Forelimb muscle (tissue), 1 donor: ENCODE measurements at regions not wholly inside any gene's neighbourhood (a gene's known extent, or its start where the extent isn't known, plus 50 kb on each side); places are given as distances from the start of the nearest gene placed in this dataset.
"Not testable (repeated sequence)": the region's sequence is repeated elsewhere in the genome, so short reads cannot be mapped to it uniquely, and the experiment has no call there.

Experiments used
- DNase-seq: peaks from one replicate; pipeline ENCODE4 v3.0.0-alpha.2; 2013; ENCODE audit warnings: low read depth

DNA sequence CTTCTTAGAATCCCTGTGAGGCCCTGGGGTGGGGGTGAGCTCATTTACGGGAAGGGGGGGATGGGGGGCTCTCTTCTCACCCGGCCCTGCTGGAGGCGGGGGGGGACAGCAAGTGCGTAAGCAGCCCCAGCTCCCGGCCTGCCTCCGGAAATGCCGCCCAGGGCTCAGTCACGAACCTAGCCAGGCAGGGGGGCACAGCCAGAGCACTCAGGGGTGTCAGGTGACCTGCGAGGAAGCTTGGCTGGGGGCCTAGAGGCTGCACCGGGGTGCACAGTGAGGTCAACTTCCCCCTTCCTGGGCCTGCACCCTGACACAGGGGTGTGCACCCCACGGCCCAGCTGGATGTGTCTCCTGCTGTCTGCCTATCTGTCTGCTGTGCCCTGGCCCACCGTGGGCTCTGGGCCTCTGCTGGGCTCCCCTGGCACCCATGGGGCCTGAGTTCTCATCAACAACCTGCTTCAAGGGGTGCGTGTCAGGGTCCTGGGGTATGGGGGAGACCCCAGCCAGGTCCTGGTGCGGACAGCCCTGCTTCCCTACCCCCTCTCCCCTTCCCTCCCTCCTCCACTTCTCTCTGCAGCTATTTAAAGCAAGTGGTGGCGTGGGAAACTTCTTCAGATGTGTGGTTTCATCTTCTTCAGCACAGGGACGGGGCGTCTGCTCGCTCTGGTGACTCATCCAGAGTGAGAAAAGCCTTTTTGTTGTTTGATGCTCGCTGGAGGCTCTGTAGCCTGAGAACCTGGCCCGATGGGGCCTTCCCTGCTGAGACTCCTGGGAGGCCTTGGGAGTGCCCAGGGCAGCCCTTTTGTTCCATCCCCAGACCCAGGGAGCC is 92.5 kb upstream of the RUNX3 start:
- DNase-seq = no peak

DNA sequence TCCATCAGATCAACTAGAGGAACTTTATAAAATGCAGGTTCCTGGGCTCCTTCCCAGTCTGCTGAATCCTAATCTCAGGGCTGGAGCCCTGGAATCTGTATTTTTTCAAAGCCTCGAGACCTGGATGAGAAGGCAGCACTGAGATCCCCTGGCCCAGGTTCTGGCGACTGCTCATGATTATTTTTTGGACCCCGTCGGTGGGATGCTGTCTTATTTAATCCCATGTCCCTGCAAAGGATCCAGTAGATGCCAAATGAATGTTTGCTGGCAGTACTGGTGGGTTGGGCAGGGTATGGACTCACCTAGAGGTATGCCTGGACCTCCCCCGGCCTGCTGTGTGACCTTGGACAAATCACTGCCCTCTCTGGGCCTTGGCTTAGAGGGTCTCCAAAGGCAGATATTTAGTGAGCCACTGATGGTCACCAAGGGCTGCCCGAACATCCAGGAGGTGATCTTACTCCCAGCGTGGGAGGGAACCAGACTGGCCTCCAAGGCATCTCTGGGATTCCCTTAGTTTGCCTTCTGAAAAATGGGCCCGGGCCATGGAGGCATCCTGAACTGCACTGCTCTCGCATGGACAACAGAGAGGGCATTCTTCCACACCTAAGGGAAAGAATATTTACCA is 91.6 kb upstream of the RUNX3 start:
- DNase-seq = no peak

DNA sequence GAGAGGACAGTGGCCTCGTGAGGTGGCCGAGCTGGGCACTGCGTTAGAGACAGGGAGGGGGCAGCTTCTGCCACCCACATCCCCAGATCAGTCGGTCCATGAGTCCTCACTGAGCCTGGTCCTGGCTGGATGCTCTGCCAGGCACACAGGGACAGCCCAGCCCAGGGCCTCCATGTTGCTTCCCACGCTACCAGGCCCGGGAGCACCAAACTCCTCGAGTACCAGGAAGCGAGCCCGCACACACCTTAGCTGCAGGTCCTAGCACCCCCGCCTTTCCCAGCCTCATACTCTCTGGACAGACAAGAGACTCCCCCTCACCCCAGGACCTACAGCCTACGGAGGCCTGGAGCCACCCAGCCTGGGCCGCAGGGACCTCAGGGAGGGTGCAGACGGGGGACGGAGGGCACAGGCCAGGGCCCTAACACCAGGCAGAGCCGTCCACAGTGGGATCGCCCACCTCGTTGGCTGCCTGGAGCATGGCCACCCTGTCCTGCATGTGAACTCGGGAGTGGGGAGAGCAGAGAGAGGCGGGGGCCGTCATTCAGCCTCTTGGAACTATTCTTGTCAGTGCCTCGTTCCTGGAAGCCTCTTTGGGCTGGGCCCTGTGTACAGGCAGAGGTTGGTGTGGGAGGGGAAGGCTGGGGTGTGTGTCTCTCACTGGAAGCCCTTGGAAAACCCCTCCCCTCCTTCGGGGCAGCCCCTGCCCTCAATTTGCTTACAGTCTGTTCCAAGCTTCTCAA is 90.9 kb upstream of the RUNX3 start:
- DNase-seq = no peak

DNA sequence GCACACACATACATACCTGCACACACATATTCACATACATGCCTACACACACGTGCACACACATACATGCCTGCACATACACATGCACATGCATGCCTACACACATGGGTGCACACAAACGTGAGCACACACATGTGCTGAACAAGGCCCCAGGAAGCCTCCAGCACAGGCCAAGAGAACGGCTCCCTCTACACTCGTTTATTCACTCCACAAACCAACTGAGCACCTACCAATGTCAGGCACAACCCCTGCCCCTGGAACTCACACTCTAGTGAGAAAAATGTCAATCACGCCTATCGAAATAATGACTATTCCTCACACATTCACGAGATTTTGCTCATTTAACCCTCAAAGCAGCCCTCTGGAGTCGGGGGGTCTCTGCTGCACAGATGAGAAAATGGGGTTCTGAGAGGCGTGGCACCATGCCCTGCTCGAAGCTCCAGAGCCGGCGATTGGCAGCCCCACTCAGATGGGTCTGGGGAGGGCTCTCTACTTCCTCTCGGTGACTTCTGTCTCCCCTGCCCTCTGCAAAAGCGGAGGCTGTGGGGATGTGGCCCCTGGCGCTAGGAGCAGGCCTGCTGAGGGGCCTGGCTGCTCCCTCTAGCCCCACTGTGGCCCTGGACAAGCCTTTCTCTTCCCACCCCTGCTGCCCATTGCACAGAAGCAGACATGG is 90.2 kb upstream of the RUNX3 start:
- no peak for DNase-seq

DNA sequence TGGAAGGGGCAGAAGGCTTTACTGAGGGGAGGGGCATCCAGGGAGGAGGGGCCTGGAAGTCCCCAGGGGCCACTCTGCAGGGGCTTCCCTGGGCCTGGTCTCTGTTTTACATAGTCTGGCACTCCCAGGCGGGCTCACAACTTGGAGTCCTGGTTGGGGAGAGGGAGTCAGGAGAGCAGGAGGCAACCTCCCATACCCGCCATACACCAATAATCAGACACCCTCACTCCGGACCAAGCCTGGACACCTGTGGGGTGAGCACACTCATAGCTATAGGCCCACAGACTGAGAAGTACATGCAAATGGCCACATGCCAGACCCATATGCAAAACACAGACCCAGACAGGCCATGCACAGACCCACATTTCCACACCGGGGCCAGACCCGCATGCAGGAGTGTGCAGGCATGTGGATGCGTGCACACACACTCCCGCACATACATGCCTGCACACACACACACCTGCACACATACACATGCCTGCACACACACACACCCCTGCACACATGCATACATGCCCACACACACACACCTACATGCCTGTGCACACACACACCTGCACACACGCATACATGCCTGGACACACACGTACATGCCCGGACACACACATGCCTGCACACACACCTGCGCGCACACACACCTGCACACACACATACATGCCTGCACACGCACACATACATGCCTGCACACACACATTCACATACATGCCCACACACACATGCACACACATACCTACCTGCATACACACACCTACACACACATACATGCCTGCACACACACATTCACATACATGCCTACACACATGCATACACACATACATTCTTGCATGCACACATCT is 89.5 kb upstream of the RUNX3 start:
- DNase-seq = no peak

DNA sequence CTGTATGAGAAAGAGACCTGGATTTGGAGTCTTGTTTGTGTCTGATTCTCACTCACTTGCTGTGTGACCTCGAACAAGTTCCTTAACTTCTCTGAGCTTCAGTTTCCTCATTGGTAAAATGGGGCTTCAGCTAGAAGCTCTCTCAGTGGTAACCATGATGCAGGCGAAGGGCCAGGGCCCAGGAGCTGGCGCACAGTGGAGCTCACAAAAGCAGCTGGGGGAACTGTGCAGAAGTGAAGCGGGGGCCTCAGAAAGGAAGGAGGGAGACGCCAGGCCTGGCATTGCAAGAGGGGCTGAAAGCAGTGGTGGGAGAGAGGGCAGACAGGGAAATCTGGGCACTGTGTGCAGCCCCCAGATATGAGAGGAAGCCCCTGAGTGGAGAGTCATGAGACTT is 88.9 kb upstream of the RUNX3 start:
- no peak for DNase-seq

DNA sequence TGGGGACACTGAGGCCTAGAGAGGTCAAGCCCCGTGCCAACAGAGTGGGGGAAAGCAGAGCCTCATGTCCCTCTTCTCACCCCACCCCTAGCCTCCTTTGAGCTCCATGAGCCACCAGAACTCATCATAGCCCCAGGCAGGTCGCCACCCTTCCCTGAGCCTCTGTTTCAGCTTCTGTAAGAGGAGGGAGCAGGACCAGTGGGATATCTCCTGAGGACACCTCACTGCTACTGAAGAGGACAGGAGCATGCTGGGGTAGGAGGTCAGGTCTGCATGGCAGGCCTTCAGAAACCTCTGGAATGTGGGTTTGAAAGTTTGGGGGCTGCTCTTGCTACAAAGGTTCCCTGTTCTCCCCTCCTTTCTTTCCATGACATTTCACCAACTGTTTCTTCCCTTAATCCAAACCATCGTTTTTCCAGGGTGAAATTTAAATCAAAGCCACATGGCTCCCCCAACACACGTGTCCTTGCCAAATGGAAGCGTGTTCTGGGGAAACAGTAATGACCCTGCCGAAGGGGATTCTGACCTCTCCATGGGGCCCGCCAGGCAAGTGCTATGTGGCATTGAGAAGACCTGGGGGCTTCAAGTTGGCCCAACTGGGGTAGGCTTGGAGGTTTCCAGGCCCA is 88.1 kb upstream of the RUNX3 start:
- no peak for DNase-seq

DNA sequence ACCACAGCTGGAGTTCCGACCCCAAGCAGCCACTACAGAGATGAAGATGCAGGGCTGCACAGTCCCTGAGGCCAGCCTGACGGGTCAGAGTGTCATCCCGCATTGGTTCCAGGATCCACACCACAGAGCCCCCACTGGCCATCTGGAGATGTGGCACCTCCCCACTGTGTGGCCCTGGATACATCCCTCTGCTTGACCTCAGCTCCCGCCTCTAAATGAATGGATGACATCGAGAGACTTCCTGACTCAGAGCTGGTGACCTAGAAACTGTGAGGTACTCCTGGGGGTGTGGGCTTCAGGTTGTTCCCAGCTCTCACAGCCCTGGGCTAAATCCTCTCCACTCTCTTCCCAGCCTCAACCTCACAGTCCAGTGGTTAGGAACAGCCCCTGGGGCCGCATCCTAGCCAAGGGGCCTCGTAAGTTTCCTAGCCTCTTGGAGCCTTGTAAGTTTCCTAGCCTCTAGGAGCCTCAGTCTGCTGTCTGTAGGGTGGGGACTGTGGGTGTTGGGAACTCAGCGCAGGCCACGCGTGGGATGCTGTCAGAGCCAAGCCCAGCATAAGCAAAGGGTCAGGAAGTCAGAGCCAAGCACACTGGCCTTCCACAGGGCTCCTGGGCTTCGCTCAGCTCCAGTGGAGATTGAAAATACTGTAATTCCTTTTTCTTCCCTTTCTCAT is 87.5 kb upstream of the RUNX3 start:
- no peak for DNase-seq

DNA sequence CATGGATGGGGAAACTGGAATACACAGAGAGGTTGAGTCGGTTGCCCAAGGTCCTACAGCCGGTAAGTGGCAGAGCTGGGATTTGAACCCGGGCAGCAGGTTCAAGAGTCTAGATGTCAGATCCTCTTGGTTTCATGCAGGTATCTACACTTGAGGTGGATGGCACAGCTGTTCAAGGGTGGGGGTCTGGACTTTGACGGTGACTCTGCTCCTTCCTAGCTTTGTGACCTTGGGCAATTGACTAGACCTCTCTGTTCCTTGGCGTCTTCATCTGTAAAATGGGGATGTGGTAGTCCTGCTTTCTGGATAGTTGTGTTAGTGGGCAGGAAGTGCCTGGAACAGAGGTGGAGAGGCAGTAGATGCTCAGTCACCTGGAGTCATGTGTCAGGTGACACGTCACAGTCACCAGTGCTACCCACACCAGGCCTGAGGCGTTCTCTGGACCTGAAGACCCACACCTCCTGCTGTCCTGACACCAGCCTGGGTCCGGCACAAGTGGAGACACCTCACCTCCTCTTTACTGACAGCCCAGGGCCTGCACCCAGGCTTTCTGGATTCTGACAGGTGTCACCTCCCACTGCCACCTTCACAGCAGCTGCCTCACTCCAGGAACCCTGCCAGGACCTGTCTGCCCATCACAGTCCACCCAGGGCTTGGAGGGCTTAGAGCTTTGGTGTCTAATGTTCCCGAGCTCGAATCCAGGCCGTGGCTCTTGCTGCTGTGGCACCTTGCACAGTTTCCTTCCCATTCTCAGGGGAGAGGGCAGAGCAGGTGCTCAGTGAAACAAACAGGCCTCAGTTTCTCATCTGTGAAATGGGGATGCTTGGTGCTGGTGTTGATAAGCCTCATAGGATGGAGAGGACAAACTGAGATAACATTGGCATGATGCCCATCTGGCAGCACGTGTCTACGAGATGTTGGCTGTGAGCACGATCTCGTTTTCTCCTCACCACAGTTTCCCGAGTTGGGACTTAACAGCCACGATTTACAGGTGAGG is 83.2 kb upstream of the RUNX3 start:
- DNase-seq = no peak

DNA sequence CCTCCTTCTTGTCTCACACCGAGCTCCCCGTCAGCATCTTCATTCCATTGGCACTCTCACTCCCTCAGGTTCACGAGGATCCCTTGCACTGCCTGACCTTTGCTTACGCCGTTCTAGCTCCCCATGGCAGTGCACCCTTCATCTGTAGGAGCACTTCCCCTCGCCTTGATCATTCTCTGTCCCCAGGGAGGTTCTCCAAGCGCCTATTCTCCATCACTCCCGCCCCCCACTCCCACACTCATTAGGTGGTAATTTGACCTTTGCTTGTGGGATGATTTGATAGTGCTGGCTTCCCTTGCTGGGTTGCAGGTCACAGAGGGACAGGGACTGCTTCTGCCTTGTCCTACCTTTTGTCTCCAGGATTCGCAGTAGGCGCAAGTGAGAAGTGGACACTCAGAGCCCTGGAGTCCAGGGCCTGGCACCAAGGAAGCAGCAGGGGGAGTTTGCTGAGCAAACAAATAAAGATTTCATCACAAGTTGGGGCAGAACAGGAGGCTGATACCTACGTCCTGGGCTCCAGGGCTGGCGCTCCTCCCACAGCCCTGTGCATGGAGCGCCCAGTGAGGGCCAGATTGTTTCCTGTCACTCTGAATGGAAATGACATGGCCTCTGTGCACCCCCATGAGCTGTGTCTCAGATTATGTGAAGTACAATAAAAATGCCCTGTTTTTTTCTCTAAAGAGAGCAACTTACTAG is 82.0 kb upstream of the RUNX3 start:
- DNase-seq = no peak

DNA sequence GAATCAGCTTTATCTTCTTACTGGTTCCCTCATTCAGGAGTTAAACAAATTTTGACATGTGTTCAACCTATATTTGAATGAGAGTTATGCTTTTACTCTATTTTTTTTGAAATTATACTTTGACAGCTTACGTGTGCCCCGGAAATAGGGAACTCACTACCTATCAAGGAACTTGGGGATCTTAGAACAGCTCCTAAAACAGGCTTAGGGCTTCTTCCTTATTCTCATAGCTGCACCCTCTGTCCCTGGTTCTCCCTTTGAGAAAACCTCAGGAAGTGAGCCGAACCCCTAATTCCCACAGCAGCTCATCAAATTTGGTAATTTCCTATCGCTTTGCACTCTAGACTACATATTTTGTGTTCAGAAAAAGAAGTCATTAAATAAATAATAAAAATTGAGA is 81.2 kb upstream of the RUNX3 start:
- DNase-seq = no peak

DNA sequence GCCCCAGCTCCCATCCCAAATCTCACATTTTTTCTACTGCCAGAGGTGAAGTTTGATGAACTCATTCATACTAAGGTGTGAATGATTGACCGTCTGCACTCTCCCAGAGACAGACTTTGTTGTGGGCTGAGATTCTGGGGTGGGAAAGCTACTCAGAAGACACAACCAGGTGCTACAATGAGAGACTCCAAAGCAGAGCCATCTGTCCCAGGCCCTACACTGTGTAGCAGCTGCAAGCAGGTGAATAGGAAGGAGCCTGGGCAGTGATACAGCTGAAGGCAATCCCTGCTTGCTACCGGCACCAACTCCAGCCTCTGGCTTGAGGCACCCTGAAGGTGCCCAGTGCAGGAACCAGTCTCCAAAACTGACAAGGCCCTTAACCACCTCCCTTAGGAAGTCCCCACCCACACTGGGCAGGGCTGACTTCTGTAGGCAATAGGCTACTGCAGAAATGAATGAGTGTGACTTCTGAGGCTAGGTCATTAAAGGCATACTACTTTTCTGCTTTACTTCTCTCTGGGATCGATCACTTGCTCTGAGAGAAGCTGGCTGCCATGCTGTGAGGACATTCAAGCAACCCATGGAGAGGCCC is 79.7 kb upstream of the RUNX3 start:
- no peak for DNase-seq

DNA sequence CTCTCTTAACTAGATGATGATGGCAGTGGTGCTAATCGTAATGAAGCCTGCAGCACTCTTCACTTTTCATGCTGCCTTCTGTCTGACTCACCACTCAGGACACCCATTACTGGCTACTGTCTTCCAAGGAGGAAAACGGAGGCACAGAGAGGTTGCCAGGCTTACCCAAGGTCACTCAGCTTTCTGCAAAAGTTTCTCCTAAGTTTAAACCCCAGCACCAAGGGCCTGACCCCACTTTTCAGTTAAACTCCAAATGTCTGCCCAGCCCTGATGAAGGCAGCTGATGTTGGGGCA is 78.1 kb upstream of the RUNX3 start:
- no peak for DNase-seq

DNA sequence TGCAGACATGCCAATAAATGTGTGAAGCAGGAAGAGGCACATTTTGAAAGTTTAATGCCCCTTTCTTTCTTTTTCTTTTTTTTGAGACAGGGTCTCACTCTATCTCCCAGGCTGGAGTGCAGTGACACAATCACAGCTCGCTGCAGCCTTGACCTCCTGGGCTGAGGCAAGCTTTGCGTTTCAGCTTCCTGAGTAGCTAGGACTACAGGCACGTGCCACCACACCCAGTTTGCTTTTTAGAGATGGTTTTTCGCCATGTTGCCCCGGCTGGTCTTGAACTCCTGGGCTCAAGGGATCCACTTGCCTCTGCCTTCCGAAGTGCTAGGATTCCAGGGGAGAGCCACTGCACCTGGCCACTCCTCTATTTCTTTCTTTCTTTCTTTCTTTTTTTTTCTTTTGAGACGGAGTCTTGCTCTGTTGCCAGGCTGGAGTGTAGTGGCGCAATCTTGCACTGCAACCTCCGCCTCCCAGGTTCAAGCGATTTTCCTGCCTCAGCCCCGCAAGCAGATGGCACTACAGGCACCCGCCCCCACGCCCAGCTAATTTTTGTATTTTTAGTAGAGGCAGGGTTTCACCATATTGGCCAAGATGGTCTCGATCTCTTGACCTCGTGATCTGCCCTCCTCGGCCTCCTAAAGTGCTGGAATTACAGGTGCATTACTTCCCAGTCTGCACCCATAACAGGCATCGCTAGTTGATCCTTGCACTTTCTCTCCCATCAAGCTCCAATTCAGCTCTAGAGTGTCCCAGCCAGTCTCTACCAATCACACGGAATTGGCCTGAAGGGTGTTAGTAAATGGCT is 77.5 kb upstream of the RUNX3 start:
- not testable (repeated sequence) for DNase-seq

DNA sequence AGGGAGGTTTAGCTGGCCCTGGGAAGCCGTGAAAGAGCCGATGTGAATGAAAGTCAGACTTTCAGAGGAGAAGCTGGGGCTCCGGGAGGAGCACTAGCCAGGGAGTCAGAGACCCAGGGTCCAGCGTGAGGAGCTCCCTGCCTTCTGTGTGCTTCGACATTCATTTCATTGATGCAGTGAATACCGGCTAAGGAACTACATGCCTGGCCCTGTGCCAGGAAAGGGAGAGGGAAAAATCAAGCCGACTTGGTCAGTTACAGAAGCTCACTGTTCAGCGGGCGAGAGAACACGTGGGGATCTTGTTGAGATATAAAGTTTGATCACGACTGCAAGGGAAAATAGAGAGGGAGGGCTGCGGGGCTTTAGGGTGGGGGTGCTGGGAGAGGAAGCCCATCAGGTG is 76.7 kb upstream of the RUNX3 start:
- no peak for DNase-seq

DNA sequence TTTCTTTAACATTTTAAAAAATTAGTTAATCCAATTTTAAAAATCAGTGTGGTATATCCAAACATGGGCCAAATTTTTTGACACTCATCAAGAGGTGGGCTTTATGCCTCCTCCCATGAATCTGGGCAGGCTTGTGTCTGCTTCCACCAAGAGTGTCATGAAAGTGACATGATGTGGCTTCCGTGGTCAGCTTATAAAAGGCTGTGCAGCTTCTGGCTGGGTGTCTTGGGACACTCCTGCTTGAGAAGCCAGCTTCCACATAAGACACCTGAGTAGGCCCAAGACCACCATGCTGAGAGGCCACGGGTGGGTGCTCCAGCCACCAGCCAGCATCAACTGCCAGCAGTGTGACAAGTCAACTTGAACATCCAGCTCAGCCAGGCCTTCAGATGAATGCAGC is 74.3 kb upstream of the RUNX3 start:
- no peak for DNase-seq

DNA sequence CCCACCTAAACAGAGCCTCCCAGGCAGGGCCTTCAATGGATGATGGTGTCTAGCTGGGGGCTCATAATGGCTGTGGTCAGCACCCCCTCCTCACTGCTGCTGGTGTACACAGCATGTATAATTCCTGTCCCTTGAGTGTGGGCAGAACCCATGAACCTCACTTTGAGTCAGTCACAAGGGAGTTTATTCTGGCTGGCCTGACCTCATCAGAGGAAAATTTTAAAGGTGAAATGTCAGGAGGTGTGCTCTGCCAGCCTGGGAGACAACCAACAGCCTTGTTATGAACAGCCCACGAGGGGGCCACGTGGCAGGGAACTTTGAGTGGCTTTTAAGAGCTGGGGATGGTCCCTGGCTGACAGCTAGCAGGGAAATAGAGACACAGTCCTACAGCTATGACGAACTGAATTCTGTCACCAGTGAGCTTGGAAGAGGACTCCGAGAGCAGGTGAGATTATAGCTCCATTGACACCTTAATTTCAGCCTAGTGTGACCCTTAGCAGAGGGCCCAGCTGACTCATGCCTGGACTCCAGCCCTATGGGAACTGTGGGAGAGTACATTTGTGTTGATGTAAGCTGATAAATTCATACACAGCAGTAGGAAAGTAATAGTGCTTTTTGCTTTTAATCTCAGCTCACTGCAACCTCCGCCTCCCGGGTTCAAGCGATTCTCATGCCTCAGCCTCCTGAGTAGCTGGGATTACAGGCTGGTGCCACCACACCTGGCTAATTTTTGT is 73.5 kb upstream of the RUNX3 start:
- DNase-seq = no peak
